ENCODE measurements at regions not wholly inside any gene's neighbourhood (a gene's known extent, or its start where the extent isn't known, plus 50 kb on each side); places are given as distances from the start of the nearest gene placed in this dataset.

- peak; percentile 4 for DNase-seq (ENCODE audit: low read depth)
- no peak for TF ChIP-seq CTCF (IDR thresholded peaks at IDR 0.05; ENCODE audit: insufficient read depth, low read depth, low read length, missing control alignments)
- no peak overlapping the region for H3K4me3 ChIP-seq (ENCODE audit: low read length)
These were observed 325.5 kb downstream of the SFMBT2 start for GRCh38 chr10:7085147-7085912.

GRCh38 chr10:7084280-7085005 lies 326.4 kb downstream of the SFMBT2 start:
- no peak for DNase-seq (ENCODE audit: low read depth)
- no peak overlapping the region for H3K4me3 ChIP-seq (ENCODE audit: low read length)
- no peak for TF ChIP-seq CTCF (IDR thresholded peaks at IDR 0.05; ENCODE audit: insufficient read depth, low read depth, low read length, missing control alignments)

DNA sequence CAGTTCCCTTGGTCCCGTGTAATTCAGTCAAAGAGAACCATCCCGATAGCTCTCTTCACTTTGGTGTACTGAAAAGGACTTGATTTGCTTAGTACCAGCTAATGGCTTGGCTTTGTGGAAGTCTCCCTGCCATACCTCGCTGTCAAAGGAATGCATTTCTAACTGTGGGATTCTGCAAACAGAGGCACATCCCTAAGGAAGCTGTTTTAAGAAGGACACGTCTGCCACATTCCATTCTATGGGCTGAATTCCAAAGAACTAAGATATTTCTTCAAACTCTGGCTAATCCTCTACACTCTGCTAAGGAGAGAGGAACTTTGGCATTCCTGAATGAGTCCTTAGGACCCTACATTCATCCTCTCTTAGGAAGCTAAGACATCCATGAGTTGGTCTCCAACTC lies 327.9 kb downstream of the SFMBT2 start:
- DNase-seq (ENCODE audit: low read depth): no peak
- no peak overlapping the region for H3K4me3 ChIP-seq (ENCODE audit: low read length)
- no peak for TF ChIP-seq CTCF (IDR thresholded peaks at IDR 0.05; ENCODE audit: insufficient read depth, low read depth, low read length, missing control alignments)

GRCh38 chr10:7077880-7078279 lies 333.0 kb downstream of the SFMBT2 start:
- H3K4me3 ChIP-seq (ENCODE audit: low read length): no peak overlapping the region
- no peak for TF ChIP-seq CTCF (IDR thresholded peaks at IDR 0.05; ENCODE audit: insufficient read depth, low read depth, low read length, missing control alignments)
- no peak for DNase-seq (ENCODE audit: low read depth)

DNA sequence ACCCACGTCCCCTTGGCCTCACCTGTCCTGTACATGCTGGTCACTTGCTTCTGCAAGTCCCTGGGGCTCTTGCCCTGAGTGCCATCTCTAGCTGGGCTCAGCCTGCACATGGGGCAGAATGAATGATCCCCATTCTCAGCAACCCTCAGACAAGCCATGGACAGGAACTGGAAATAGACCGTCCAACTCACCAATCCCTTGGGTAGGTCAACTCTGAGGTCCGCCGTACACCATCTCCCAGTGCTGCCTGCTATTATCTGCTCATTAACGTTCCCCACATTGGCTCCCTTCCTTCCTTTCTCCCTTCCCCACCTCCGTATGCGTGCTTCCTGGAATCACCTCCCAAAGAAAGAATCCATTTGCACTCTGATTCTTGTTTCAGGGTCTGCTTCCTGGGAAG lies 335.0 kb downstream of the SFMBT2 start:
- no peak for DNase-seq (ENCODE audit: low read depth)
- no peak overlapping the region for H3K4me3 ChIP-seq (ENCODE audit: low read length)
- no peak for TF ChIP-seq CTCF (IDR thresholded peaks at IDR 0.05; ENCODE audit: insufficient read depth, low read depth, low read length, missing control alignments)

DNA sequence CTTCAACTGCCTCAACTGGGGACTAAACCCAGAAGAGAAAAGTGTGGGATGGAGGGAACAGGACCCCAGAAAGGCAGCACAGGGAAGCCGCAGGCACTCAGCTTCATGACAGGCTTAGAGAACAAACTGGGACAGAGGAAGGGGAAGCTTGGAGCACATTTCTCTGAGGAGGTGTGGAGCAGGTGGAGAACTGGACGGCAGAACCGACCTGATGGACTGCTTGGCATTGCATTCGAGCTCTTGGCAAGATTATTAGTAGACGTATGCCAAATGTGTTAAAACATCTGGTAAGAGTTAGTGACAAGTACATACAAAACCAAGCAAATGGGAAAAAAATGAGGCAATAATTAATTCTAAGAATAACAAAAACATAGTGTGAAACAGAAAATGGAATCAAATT lies 335.7 kb downstream of the SFMBT2 start:
- no peak for TF ChIP-seq CTCF (IDR thresholded peaks at IDR 0.05; ENCODE audit: insufficient read depth, low read depth, low read length, missing control alignments)
- DNase-seq (ENCODE audit: low read depth): no peak
- H3K4me3 ChIP-seq (ENCODE audit: low read length): no peak overlapping the region

Measured in epithelial cell of esophagus (primary cell).